ENCODE measurements at regions not wholly inside any gene's neighbourhood (a gene's known extent, or its start where the extent isn't known, plus 50 kb on each side); places are given as distances from the start of the nearest gene placed in this dataset.
A peak's percentile ranks its signal among the peaks of the same experiment; 100 is the strongest.

- no peak overlapping the region for H3K4me3 ChIP-seq (ENCODE audit: low read length)
- Mint-ChIP-seq H3K4me3 (no peak overlapping the region), H3K27me3 (ENCODE audit: insufficient read depth) (peaks cover 14% of the 10 kb centered on the region), H3K36me3 (ENCODE audit: low read depth) (no peaks in the 10 kb centered on the region), H3K9me3 (no peaks in the 10 kb centered on the region), H3K4me1 (peaks cover 54% of the 10 kb centered on the region), H3K27ac (peak overlapping the region; percentile 64)
- H3K9me3 ChIP-seq (ENCODE audit: control insufficient read depth, low read length) = peaks cover 4% of the 10 kb centered on the region
- no peak for TF ChIP-seq CTCF (conservative IDR thresholded peaks at IDR 0.05)
- 46 to 67% methylated on average over 1 of the region's 1 CpG for WGBS, 2 experiments (ENCODE audit: insufficient coverage in 1 of 2, insufficient read length in 1 of 2)
- no peak for DNase-seq
- H3K4me1 ChIP-seq (ENCODE audit: control insufficient read depth, insufficient read depth, low read length) = peaks cover 29% of the 10 kb centered on the region
- no peaks in the 10 kb centered on the region for H3K27me3 ChIP-seq (ENCODE audit: control insufficient read depth, insufficient read depth, low read length, poor library complexity, severe bottlenecking)
- H3K27ac ChIP-seq (ENCODE audit: low read depth, low read length) = no peak overlapping the region
- no peak overlapping the region for H3K9ac ChIP-seq (ENCODE audit: extremely low read depth, low read length, poor library complexity, severe bottlenecking)
- H3K36me3 ChIP-seq (ENCODE audit: control insufficient read depth, insufficient read depth, low read length) = no peaks in the 10 kb centered on the region
Measured at GRCh38 chr10:118470470-118470869, 125.0 kb downstream of the PRLHR start.

GRCh38 chr10:118467200-118467599 lies 125.1 kb upstream of the FAM204A start:
- no peak overlapping the region for H3K4me3 Mint-ChIP-seq
- H3K9me3 Mint-ChIP-seq = peaks cover 13% of the 10 kb centered on the region
- H3K9ac ChIP-seq (ENCODE audit: extremely low read depth, low read length, poor library complexity, severe bottlenecking) = no peak overlapping the region
- H3K4me1 ChIP-seq (ENCODE audit: control insufficient read depth, insufficient read depth, low read length) = peaks cover 29% of the 10 kb centered on the region
- H3K27me3 ChIP-seq (ENCODE audit: control insufficient read depth, insufficient read depth, low read length, poor library complexity, severe bottlenecking) = no peaks in the 10 kb centered on the region
- no peak overlapping the region for H3K27ac Mint-ChIP-seq
- WGBS, 2 experiments (ENCODE audit: insufficient coverage in 1 of 2, insufficient read length in 1 of 2) = 83 to 91% methylated on average over 3 to 6 of the region's 6 CpGs
- H3K9me3 ChIP-seq (ENCODE audit: control insufficient read depth, low read length) = peaks cover 12% of the 10 kb centered on the region
- no peak for DNase-seq
- H3K27ac ChIP-seq (ENCODE audit: low read depth, low read length) = no peak overlapping the region
- H3K36me3 Mint-ChIP-seq (ENCODE audit: low read depth) = no peaks in the 10 kb centered on the region
- peaks cover 51% of the 10 kb centered on the region for H3K4me1 Mint-ChIP-seq
- H3K27me3 Mint-ChIP-seq (ENCODE audit: insufficient read depth) = peaks cover 9% of the 10 kb centered on the region
- H3K36me3 ChIP-seq (ENCODE audit: control insufficient read depth, insufficient read depth, low read length) = no peaks in the 10 kb centered on the region
- peak overlapping the region; percentile 16 for H3K4me3 ChIP-seq (ENCODE audit: low read length)
- no peak for TF ChIP-seq CTCF (conservative IDR thresholded peaks at IDR 0.05)

GRCh38 chr10:118465300-118465874 lies 123.3 kb upstream of the FAM204A start:
- H3K27ac ChIP-seq (ENCODE audit: low read depth, low read length) = no peak overlapping the region
- no peak for DNase-seq
- no peak overlapping the region for H3K4me3 Mint-ChIP-seq
- H3K36me3 Mint-ChIP-seq (ENCODE audit: low read depth) = no peaks in the 10 kb centered on the region
- no peaks in the 10 kb centered on the region for H3K36me3 ChIP-seq (ENCODE audit: control insufficient read depth, insufficient read depth, low read length)
- peaks cover 47% of the 10 kb centered on the region for H3K4me1 Mint-ChIP-seq
- peaks cover 9% of the 10 kb centered on the region for H3K9me3 ChIP-seq (ENCODE audit: control insufficient read depth, low read length)
- H3K27me3 ChIP-seq (ENCODE audit: control insufficient read depth, insufficient read depth, low read length, poor library complexity, severe bottlenecking) = no peaks in the 10 kb centered on the region
- peak overlapping the region; percentile 12 for H3K4me3 ChIP-seq (ENCODE audit: low read length)
- H3K9ac ChIP-seq (ENCODE audit: extremely low read depth, low read length, poor library complexity, severe bottlenecking) = no peak overlapping the region
- peaks cover 23% of the 10 kb centered on the region for H3K4me1 ChIP-seq (ENCODE audit: control insufficient read depth, insufficient read depth, low read length)
- peaks cover 12% of the 10 kb centered on the region for H3K27me3 Mint-ChIP-seq (ENCODE audit: insufficient read depth)
- no peak for TF ChIP-seq CTCF (conservative IDR thresholded peaks at IDR 0.05)
- 94 to 100% methylated on average over 3 of the region's 3 CpGs for WGBS, 2 experiments (ENCODE audit: insufficient coverage in 1 of 2, insufficient read length in 1 of 2)
- H3K9me3 Mint-ChIP-seq = peaks cover 13% of the 10 kb centered on the region
- H3K27ac Mint-ChIP-seq = no peak overlapping the region
